ENCODE measurements at regions not wholly inside any gene's neighbourhood (a gene's known extent, or its start where the extent isn't known, plus 50 kb on each side); places are given as distances from the start of the nearest gene placed in this dataset.

DNA sequence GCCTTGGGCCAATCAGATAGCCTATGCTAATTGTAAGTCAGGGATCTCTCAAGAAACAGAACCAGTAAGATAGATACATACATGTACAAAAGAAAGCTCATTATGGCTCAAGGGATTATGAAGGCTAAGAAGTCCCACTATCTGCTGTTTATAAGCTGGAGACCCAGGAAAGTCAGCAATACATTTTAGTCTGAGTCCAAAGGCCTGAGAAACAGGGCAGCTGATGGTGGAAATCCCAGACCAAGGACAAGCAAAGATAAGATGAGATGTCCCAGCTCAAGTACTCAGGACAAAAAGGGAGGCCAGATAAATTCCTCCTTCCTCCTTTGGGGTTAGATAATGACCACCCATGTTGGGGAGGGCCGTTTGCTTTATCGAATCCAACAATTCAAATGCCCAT is 269.9 kb downstream of the AJAP1 start:
- TF ChIP-seq, protein P1, sequence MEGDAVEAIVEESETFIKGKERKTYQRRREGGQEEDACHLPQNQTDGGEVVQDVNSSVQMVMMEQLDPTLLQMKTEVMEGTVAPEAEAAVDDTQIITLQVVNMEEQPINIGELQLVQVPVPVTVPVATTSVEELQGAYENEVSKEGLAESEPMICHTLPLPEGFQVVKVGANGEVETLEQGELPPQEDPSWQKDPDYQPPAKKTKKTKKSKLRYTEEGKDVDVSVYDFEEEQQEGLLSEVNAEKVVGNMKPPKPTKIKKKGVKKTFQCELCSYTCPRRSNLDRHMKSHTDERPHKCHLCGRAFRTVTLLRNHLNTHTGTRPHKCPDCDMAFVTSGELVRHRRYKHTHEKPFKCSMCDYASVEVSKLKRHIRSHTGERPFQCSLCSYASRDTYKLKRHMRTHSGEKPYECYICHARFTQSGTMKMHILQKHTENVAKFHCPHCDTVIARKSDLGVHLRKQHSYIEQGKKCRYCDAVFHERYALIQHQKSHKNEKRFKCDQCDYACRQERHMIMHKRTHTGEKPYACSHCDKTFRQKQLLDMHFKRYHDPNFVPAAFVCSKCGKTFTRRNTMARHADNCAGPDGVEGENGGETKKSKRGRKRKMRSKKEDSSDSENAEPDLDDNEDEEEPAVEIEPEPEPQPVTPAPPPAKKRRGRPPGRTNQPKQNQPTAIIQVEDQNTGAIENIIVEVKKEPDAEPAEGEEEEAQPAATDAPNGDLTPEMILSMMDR (IDR thresholded peaks at IDR 0.05; ENCODE audit: low read length, missing control alignments), result no peak
- no peak overlapping the region for H3K4me3 ChIP-seq (replicated peaks; ENCODE audit: low read depth, low read length)
- DNase-seq (ENCODE audit: low read depth), result no peak

DNA sequence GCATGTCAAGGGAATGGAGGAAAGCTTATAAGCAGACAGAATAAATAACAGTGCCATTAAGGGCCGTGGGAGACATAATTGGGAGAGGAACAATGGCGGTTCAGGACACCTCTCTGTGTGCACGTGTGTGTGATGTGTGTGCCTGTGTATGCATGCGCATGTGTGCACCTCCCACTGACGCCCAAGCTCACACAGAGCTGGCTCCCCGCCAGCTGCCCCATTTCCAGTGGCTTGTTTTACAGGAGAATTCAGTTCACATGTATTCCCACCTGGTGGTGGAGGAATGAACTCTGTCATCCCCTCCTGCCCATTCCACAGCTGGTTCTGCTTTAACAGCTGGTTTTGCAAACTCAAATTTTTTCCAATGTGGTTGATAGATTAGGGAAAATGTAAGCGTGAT is 262.2 kb downstream of the AJAP1 start:
- no peak overlapping the region for H3K4me3 ChIP-seq (replicated peaks; ENCODE audit: low read depth, low read length)
- no peak for DNase-seq (ENCODE audit: low read depth)
- TF ChIP-seq, protein P1 (IDR thresholded peaks at IDR 0.05; ENCODE audit: low read length, missing control alignments), result no peak

DNA sequence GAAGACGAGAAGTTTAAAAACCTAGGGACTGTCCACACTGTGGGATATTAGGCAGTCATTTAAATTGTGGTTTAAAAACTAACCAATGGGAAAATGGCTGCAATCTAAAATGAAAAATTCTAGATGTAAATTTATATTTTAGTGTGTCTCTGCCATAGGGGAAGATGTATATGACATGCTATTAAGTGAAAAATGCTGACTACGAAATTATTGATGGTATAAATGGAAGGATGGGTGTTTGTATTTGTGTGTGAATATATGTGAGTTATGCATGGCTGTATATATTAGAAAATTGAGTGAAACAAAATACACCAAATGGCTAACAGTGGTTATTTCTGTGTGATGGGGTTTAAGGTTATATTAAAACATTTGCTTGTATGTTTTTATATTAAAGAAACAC is 260.7 kb downstream of the AJAP1 start:
- no peak for DNase-seq (ENCODE audit: low read depth)
- TF ChIP-seq, protein P1 (IDR thresholded peaks at IDR 0.05; ENCODE audit: low read length, missing control alignments), result no peak
- H3K4me3 ChIP-seq (replicated peaks; ENCODE audit: low read depth, low read length), result no peak overlapping the region

DNA sequence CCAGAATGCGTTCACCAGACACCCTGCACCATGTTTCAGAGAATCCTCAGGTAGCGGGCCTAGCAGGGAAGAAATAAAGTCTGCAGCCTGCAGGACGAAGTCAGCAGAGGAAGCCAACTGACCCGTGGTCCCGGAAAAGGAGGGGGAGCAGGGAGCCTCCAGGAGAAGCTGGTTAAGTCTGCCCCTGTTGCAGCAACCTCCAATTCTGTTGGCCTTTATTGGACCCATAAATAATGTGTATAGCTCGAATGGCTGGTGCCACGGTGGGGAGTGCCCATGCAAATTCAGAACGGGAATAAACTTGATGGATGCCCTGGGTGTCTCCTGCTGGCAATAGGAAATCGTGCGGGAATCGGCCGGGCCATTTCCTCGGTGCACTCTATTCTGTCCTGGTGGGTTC is 254.1 kb downstream of the AJAP1 start:
- no peak for DNase-seq (ENCODE audit: low read depth)
- TF ChIP-seq, protein P1 (IDR thresholded peaks at IDR 0.05; ENCODE audit: low read length, missing control alignments), result no peak
- H3K4me3 ChIP-seq (replicated peaks; ENCODE audit: low read depth, low read length), result no peak overlapping the region

DNA sequence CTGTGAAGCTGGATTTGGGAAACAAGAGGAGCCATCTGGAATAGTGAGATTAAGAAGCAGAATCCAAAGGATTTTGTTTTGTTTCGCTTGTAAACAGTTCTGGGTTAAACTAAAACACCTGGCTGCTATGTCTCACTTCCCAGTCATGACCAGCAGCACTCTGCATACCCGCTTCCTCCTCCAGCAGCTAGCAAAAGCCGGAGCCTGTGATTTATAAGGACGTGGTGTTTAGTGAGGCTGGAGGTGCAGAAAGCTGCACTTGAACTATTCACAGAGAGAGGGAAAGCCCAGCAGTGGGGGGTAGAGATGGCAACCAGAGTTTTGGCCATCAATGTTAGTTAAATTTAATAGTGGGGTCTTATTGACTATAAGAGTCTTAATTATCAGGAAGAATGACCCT is 240.2 kb downstream of the AJAP1 start:
- no peak overlapping the region for H3K4me3 ChIP-seq (replicated peaks; ENCODE audit: low read depth, low read length)
- TF ChIP-seq, protein P1 (IDR thresholded peaks at IDR 0.05; ENCODE audit: low read length, missing control alignments), result no peak
- no peak for DNase-seq (ENCODE audit: low read depth)

DNA sequence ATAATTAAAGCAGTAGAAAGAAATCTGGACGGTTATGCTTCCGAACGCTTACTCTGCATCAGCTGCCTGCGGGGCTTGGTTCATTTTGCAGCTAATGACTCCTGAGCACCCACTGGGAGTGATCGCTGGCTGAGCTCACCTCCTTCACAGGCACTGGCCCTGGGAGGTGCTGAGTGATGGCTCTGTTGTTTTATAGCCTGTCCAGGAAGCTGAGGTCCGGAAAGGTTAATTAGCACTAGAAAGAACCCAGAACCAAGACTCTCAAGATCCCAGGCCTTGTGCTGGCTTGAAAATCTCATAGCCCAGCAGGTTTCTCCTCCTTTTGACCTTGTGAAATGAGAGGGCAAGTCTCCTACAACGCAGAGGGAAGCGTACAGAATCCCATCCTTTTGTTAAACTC is 226.2 kb downstream of the AJAP1 start:
- no peak for DNase-seq (ENCODE audit: low read depth)
- TF ChIP-seq, protein P1 (IDR thresholded peaks at IDR 0.05; ENCODE audit: low read length, missing control alignments), result no peak
- no peak overlapping the region for H3K4me3 ChIP-seq (replicated peaks; ENCODE audit: low read depth, low read length)

DNA sequence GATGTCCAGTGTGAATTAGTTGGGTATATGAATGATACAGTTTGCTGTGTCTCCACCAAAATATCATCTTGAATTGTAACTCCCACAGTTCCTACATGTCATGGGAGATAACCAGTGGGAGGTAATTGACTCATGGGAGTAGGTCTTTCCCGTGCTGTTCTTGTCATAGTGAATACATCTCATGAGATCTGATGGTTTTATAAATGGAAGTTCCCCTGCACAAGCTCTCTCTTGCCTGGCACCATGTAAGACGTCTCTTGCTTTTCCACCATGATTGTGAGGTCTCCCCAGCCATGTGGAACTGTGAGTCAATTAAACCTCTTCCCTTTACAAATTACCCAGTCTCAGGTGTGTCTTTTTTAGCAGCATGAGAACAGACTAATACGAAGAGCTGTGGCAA is 223.0 kb downstream of the AJAP1 start:
- no peak overlapping the region for H3K4me3 ChIP-seq (replicated peaks; ENCODE audit: low read depth, low read length)
- DNase-seq (ENCODE audit: low read depth), result no peak
- TF ChIP-seq, protein P1 (IDR thresholded peaks at IDR 0.05; ENCODE audit: low read length, missing control alignments), result no peak

Data from fibroblast of pulmonary artery (primary cell).